DND-41 (cell line): ENCODE measurements at regions not wholly inside any gene's neighbourhood (a gene's known extent, or its start where the extent isn't known, plus 50 kb on each side); places are given as distances from the start of the nearest gene placed in this dataset.

Experiments
- ATAC-seq: fragments of 200-7000 bp; cut with Tn5 transposase; 3 replicates; pipeline ENCODE4 v1.9.1; 2021; ENCODE audit warnings: low read depth; ENCODE audit not compliant: insufficient read depth
- DNase-seq: peaks from one replicate; pipeline ENCODE4 v3.0.0-alpha.2; 2020
- H2AFZ ChIP-seq: 2 replicates; pipeline ENCODE4 v1.6.0; 2012; ENCODE audit warnings: low read depth, low read length
- H3K27ac ChIP-seq: 2 replicates; pipeline ENCODE4 v1.5.1; 2012; ENCODE audit warnings: low read length, inconsistent platforms
- H3K27me3 ChIP-seq: fragments of 200-600 bp; sonication (generic); 2 replicates; pipeline ENCODE4 v1.6.0; 2012; ENCODE audit warnings: low read length, mild to moderate bottlenecking, inconsistent platforms; ENCODE audit not compliant: insufficient read depth, poor library complexity
- H3K36me3 ChIP-seq: 2 replicates; pipeline ENCODE4 v1.5.1; 2012; ENCODE audit warnings: low read length, inconsistent platforms; ENCODE audit not compliant: insufficient read depth
- H3K4me1 ChIP-seq: 2 replicates; pipeline ENCODE4 v1.5.1; 2012; ENCODE audit warnings: mild to moderate bottlenecking, low read length; ENCODE audit not compliant: insufficient read depth
- H3K4me2 ChIP-seq: 2 replicates; pipeline ENCODE4 v1.6.0; 2012; ENCODE audit warnings: mild to moderate bottlenecking, moderate library complexity, low read length, inconsistent platforms; ENCODE audit not compliant: insufficient read depth
- H3K4me3 ChIP-seq, 2 experiments: fragments of 200-600 bp in 1 of 2; shearing (Covaris generic) in 1 of 2; 2 replicates each; pipeline ENCODE4 v1.5.1; 2012 to 2016; ENCODE audit warnings: inconsistent platforms in 2 of 2, low read length in 2 of 2, mild to moderate bottlenecking in 2 of 2, low read depth in 1 of 2, moderate library complexity in 1 of 2
- H3K79me2 ChIP-seq: 2 replicates; pipeline ENCODE4 v1.6.0; 2012; ENCODE audit warnings: low read length, inconsistent platforms; ENCODE audit not compliant: insufficient read depth
- H3K9ac ChIP-seq: 2 replicates; pipeline ENCODE4 v1.6.0; 2012; ENCODE audit warnings: low read depth, mild to moderate bottlenecking, inconsistent platforms, low read length, moderate library complexity
- H3K9me3 ChIP-seq: 2 replicates; pipeline ENCODE4 v1.5.1; 2012; ENCODE audit warnings: low read length, moderate library complexity, mild to moderate bottlenecking, inconsistent platforms; ENCODE audit not compliant: insufficient read depth, severe bottlenecking
- H4K20me1 ChIP-seq: 2 replicates; pipeline ENCODE4 v1.6.0; 2012; ENCODE audit warnings: low read length; ENCODE audit not compliant: insufficient read depth
- EZH2 ChIP-seq: IDR thresholded peaks from 3 replicates; pipeline ENCODE4 v1.6.1; 2012; ENCODE audit warnings: borderline replicate concordance, low read depth, mild to moderate bottlenecking, moderate library complexity, low read length, inconsistent platforms; ENCODE audit not compliant: severe bottlenecking
- TF ChIP-seq, protein P1 (sequence below): IDR thresholded peaks from 2 replicates; pipeline ENCODE4 v1.5.1; 2012; ENCODE audit warnings: borderline replicate concordance, low read length, moderate library complexity, mild to moderate bottlenecking; ENCODE audit not compliant: poor library complexity, severe bottlenecking; ENCODE audit errors: extremely low read depth

DNA sequence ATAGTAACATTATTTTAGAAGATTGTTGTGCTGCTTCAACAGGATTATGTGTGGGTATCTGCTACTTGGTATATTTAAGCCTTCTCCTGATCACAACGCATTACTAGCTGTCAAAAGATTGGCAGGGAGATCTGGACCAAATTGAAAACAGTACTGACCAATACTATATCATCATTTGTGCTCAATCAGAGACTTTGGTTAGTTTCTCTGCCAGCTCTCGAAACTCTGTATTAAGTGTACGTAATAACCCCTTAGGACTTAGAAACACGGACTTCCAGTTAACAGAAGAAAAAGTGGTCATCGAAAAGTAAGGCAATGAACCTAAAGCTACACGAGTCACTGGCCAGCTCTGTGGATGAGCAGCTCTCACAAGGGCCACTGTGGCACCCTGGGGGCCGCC lies 146.0 kb downstream of the EVX1 start:
- Histone ChIP-seq H3K36me3 (no peaks in the 10 kb centered on the region), H4K20me1 (no peaks in the 10 kb centered on the region), H3K79me2 (no peaks in the 10 kb centered on the region), H2AFZ (no peak overlapping the region), H3K4me1 (no peaks in the 10 kb centered on the region), H3K27ac (no peak overlapping the region), H3K9me3 (no peaks in the 10 kb centered on the region), H3K27me3 (peaks cover 27% of the 10 kb centered on the region), H3K9ac (no peak overlapping the region), H3K4me2 (no peak overlapping the region), H3K4me3 (no peak overlapping the region)
- ATAC-seq (no peak), DNase-seq (no peak)
- TF ChIP-seq EZH2, result no peak
- TF ChIP-seq, protein P1, sequence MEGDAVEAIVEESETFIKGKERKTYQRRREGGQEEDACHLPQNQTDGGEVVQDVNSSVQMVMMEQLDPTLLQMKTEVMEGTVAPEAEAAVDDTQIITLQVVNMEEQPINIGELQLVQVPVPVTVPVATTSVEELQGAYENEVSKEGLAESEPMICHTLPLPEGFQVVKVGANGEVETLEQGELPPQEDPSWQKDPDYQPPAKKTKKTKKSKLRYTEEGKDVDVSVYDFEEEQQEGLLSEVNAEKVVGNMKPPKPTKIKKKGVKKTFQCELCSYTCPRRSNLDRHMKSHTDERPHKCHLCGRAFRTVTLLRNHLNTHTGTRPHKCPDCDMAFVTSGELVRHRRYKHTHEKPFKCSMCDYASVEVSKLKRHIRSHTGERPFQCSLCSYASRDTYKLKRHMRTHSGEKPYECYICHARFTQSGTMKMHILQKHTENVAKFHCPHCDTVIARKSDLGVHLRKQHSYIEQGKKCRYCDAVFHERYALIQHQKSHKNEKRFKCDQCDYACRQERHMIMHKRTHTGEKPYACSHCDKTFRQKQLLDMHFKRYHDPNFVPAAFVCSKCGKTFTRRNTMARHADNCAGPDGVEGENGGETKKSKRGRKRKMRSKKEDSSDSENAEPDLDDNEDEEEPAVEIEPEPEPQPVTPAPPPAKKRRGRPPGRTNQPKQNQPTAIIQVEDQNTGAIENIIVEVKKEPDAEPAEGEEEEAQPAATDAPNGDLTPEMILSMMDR, result no peak

DNA sequence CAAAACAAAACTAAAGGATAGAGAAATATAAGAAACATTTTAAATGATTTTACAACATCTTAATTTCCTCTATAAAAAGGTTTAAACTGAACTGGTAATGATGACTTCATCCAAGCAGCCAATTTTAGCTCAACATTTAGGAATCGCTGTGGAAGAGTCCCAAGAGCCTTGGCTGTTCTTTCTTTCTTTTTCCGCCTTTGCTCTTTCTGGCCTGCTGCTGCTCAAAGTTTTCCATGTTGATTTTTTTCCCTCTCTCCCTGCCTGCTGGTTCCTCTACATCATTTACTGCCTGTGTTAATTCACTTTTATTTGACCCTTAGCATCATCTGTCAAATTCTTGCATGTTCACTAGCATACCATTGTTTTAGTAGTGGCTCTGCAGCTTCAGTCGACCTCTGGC lies 146.9 kb downstream of the EVX1 start:
- H3K27me3 ChIP-seq, result peaks cover 30% of the 10 kb centered on the region
- no peaks in the 10 kb centered on the region for H4K20me1 ChIP-seq
- H3K4me2 ChIP-seq, result no peak overlapping the region
- H3K79me2 ChIP-seq, result no peaks in the 10 kb centered on the region
- TF ChIP-seq EZH2, result no peak
- TF ChIP-seq, protein P1, result no peak
- no peaks in the 10 kb centered on the region for H3K9me3 ChIP-seq
- no peak overlapping the region for H3K27ac ChIP-seq
- ATAC-seq (no peak), DNase-seq (no peak)
- no peak overlapping the region for H2AFZ ChIP-seq
- H3K9ac ChIP-seq, result no peak overlapping the region
- no peaks in the 10 kb centered on the region for H3K4me1 ChIP-seq
- no peak overlapping the region for H3K4me3 ChIP-seq
- no peaks in the 10 kb centered on the region for H3K36me3 ChIP-seq

DNA sequence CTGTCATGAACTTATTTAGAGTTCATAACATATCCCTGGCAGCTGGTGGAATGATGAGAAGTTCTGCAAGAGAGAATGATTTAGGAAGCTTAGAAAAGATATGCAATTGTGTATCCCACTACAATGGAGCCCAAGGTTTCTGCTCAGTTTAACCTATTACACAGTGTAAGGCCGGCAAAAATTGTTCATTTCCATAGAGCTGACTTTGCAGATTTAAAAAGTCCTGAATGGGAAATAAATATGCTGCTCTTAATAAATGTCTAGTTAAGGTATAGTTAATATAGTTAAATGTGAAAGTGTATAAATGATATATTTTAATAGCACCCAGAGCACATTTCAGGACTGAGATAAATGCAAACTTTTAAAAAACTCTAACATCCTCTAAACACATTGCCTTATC lies 149.9 kb downstream of the EVX1 start:
- H3K9me3 ChIP-seq, result no peaks in the 10 kb centered on the region
- no peak overlapping the region for H3K4me3 ChIP-seq
- H3K36me3 ChIP-seq, result no peaks in the 10 kb centered on the region
- H2AFZ ChIP-seq, result no peak overlapping the region
- no peak overlapping the region for H3K4me2 ChIP-seq
- no peaks in the 10 kb centered on the region for H4K20me1 ChIP-seq
- no peaks in the 10 kb centered on the region for H3K79me2 ChIP-seq
- no peaks in the 10 kb centered on the region for H3K4me1 ChIP-seq
- H3K9ac ChIP-seq, result no peak overlapping the region
- TF ChIP-seq, protein P1, result no peak
- TF ChIP-seq EZH2, result no peak
- no peak overlapping the region for H3K27ac ChIP-seq
- ATAC-seq (no peak), DNase-seq (no peak)
- peaks cover 32% of the 10 kb centered on the region for H3K27me3 ChIP-seq

DNA sequence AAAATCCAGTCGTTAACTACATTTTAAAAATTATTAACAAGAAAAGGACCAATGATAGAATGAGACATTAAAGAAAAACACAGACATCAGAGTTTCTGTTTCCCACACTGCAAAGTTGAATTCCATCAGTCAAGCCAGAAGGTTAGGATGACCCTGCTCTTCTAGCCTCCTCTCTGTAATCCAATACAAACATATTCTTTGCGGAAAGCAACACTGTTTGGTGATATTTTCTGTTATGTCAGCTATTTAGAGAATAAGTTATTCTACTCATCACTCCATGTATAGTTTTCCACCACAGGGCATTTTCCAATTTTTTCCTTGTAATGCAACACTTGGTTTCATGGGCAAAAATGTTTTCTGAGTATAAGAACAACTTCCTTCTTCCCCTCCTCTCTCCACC lies 152.3 kb downstream of the EVX1 start:
- Histone ChIP-seq H3K27ac (no peak overlapping the region), H2AFZ (no peak overlapping the region), H3K4me1 (no peaks in the 10 kb centered on the region), H3K36me3 (no peaks in the 10 kb centered on the region), H3K9me3 (no peaks in the 10 kb centered on the region), H3K79me2 (no peaks in the 10 kb centered on the region), H4K20me1 (no peaks in the 10 kb centered on the region), H3K27me3 (peaks cover 22% of the 10 kb centered on the region), H3K4me3 (no peak overlapping the region), H3K4me2 (no peak overlapping the region), H3K9ac (no peak overlapping the region)
- TF ChIP-seq, protein P1, result no peak
- TF ChIP-seq EZH2, result no peak
- no peak for DNase-seq
- ATAC-seq, result no peak
